IMR-90 (cell line): ENCODE measurements at regions not wholly inside any gene's neighbourhood (a gene's known extent, or its start where the extent isn't known, plus 50 kb on each side); places are given as distances from the start of the nearest gene placed in this dataset.

Experiments used
- ATAC-seq: fragments of 200-7000 bp; cut with Tn5 transposase; 2 replicates; pipeline ENCODE4 v1.9.1; 2020; ENCODE audit warnings: low read depth, mild to moderate bottlenecking, moderate library complexity
- BruUV-seq: library from RNA; stranded (reverse); fragments of 400-500 nt; replicated peaks from 2 replicates; lab custom pipeline; 2021; lab: Mats Ljungman, UMichigan
- CTCF ChIA-PET: fragments of 300-600 bp; formaldehyde crosslinking; extraction: SDS; loops from one replicate; lab custom pipeline; 2021; ENCODE audit warnings: antibody characterized with exemption; lab: Yijun Ruan, JAX
- POLR2A ChIA-PET: fragments of 300-600 bp; sonication (Branson Sonifier 250); formaldehyde crosslinking; loops from one replicate; lab custom pipeline; 2022; ENCODE audit warnings: antibody characterized with exemption; ENCODE audit not compliant: unreplicated experiment; lab: Charles Lee
- DNase-seq: peaks from one replicate; pipeline ENCODE4 v3.0.0; 2013
- H2AFZ ChIP-seq: replicated peaks from 2 replicates; pipeline ENCODE3; 2013; ENCODE audit warnings: low read length, mild to moderate bottlenecking; ENCODE audit not compliant: poor library complexity
- H2AK5ac ChIP-seq: 2 replicates; pipeline ENCODE4 v1.6.1; 2013; ENCODE audit warnings: low read depth, low read length, inconsistent platforms
- H2AK9ac ChIP-seq: replicated peaks from 2 replicates; pipeline ENCODE3; 2013; ENCODE audit warnings: mild to moderate bottlenecking, low read depth, low read length, moderate library complexity; ENCODE audit not compliant: poor library complexity
- H2BK120ac ChIP-seq: 2 replicates; pipeline ENCODE4 v1.6.1; 2013; ENCODE audit warnings: low read depth, low read length, inconsistent platforms
- H2BK15ac ChIP-seq: 3 replicates; pipeline ENCODE4 v1.6.1; 2013; ENCODE audit warnings: low read depth, low read length, inconsistent platforms
- H2BK20ac ChIP-seq: 2 replicates; pipeline ENCODE4 v1.6.1; 2013; ENCODE audit warnings: low read depth, mild to moderate bottlenecking, inconsistent platforms, low read length, moderate library complexity
- H2BK5ac ChIP-seq: 2 replicates; pipeline ENCODE4 v1.6.1; 2013; ENCODE audit warnings: mild to moderate bottlenecking, low read depth, low read length, inconsistent platforms; ENCODE audit not compliant: poor library complexity, severe bottlenecking
- H3K14ac ChIP-seq: replicated peaks from 2 replicates; pipeline ENCODE4 v1.6.1; 2013; ENCODE audit warnings: low read depth, low read length, inconsistent platforms
- H3K18ac ChIP-seq: 2 replicates; pipeline ENCODE4 v1.6.1; 2013; ENCODE audit warnings: low read depth, low read length, control low read depth
- H3K23ac ChIP-seq: 2 replicates; pipeline ENCODE4 v1.6.1; 2013; ENCODE audit warnings: low read depth, low read length, inconsistent platforms
- H3K27ac ChIP-seq: 2 replicates; pipeline ENCODE4 v1.5.1; 2013; ENCODE audit warnings: mild to moderate bottlenecking, control low read depth, low read length; ENCODE audit not compliant: insufficient read depth
- H3K27me3 ChIP-seq: 2 replicates; pipeline ENCODE4 v1.6.1; 2013; ENCODE audit warnings: low read length; ENCODE audit not compliant: control insufficient read depth, insufficient read depth
- H3K36me3 ChIP-seq: 2 replicates; pipeline ENCODE4 v1.6.1; 2013; ENCODE audit warnings: low read length, mixed read lengths; ENCODE audit not compliant: control insufficient read depth, insufficient read depth
- H3K4ac ChIP-seq: 2 replicates; pipeline ENCODE4 v1.6.1; 2013; ENCODE audit warnings: low read depth, low read length, inconsistent platforms
- H3K4me1 ChIP-seq: 2 replicates; pipeline ENCODE4 v1.6.1; 2013; ENCODE audit warnings: low read length, mixed read lengths; ENCODE audit not compliant: control insufficient read depth, insufficient read depth
- H3K4me2 ChIP-seq: 2 replicates; pipeline ENCODE4 v1.6.1; 2013; ENCODE audit warnings: low read depth, mild to moderate bottlenecking, control low read depth, low read length, moderate library complexity
- H3K4me3 ChIP-seq: 2 replicates; pipeline ENCODE4 v1.5.1; 2013; ENCODE audit warnings: low read depth, mild to moderate bottlenecking, control low read depth, low read length, moderate library complexity; ENCODE audit not compliant: insufficient read depth
- H3K56ac ChIP-seq: 2 replicates; pipeline ENCODE4 v1.6.1; 2013; ENCODE audit warnings: low read length, inconsistent platforms; ENCODE audit not compliant: insufficient read depth; ENCODE audit errors: extremely low read depth
- H3K79me1 ChIP-seq, 2 experiments: 2 replicates each; pipeline ENCODE4 v1.6.1; 2013; ENCODE audit warnings: low read length in 2 of 2, inconsistent platforms in 1 of 2, low read depth in 1 of 2
- H3K9ac ChIP-seq: 2 replicates; pipeline ENCODE4 v1.6.1; 2013; ENCODE audit warnings: low read depth, low read length, control low read depth
- H3K9me1 ChIP-seq: 2 replicates; pipeline ENCODE4 v1.6.1; 2013; ENCODE audit warnings: low read length, inconsistent platforms; ENCODE audit not compliant: insufficient read depth
- H3K9me3 ChIP-seq: 2 replicates; pipeline ENCODE4 v1.6.1; 2013; ENCODE audit warnings: low read length; ENCODE audit not compliant: control insufficient read depth, insufficient read depth
- H4K20me1 ChIP-seq: 2 replicates; pipeline ENCODE4 v1.6.1; 2013; ENCODE audit warnings: low read length, inconsistent platforms; ENCODE audit not compliant: insufficient read depth
- H4K5ac ChIP-seq: 2 replicates; pipeline ENCODE4 v1.6.1; 2013; ENCODE audit warnings: mild to moderate bottlenecking, low read depth, low read length, control low read depth
- H4K8ac ChIP-seq, 2 experiments: 2 replicates each; pipeline ENCODE4 v1.6.1; 2013; ENCODE audit warnings: low read depth in 2 of 2, low read length in 2 of 2, control low read depth in 1 of 2, inconsistent platforms in 1 of 2
- H4K91ac ChIP-seq: 2 replicates; pipeline ENCODE4 v1.6.1; 2013; ENCODE audit warnings: low read depth, low read length, inconsistent platforms; ENCODE audit not compliant: insufficient read depth
- BHLHE40 ChIP-seq: fragments of 150-350 bp; IDR thresholded peaks from 2 replicates; pipeline ENCODE4 v1.6.1; 2016; ENCODE audit warnings: mild to moderate bottlenecking, low read depth, low read length
- CEBPB ChIP-seq: IDR thresholded peaks from 2 replicates; pipeline ENCODE4 v1.6.1; 2012; ENCODE audit warnings: low read depth, low read length, improper control_type of control experiment
- CHD1 ChIP-seq: IDR thresholded peaks from 2 replicates; pipeline ENCODE4 v1.6.1; 2012; ENCODE audit warnings: low read depth, low read length, improper control_type of control experiment
- MXI1 ChIP-seq: IDR thresholded peaks from 2 replicates; pipeline ENCODE4 v1.6.1; 2012; ENCODE audit warnings: low read depth, mild to moderate bottlenecking, low read length, moderate library complexity, borderline replicate concordance
- NFE2L2 ChIP-seq: fragments of 150-350 bp; IDR thresholded peaks from 2 replicates; pipeline ENCODE4 v1.6.1; 2016; ENCODE audit warnings: low read depth, mild to moderate bottlenecking, low read length
- RCOR1 ChIP-seq: IDR thresholded peaks from 2 replicates; pipeline ENCODE4 v1.6.1; 2012; ENCODE audit warnings: mild to moderate bottlenecking, low read length, improper control_type of control experiment; ENCODE audit not compliant: insufficient replicate concordance
- RFX5 ChIP-seq: IDR thresholded peaks from 2 replicates; pipeline ENCODE4 v1.8.0; 2012; ENCODE audit warnings: low read depth, mild to moderate bottlenecking, low read length, moderate library complexity
- WGBS, 2 experiments: methylation state at CpG; one replicate each; pipeline versions ENCODE4 v1.1.5 to v1.1.7; 2013; ENCODE audit warnings: missing lambda C conversion rate in 2 of 2; ENCODE audit not compliant: insufficient read length in 1 of 2; ENCODE audit errors: extremely low coverage in 2 of 2; 5-methylcytosine and 5-hydroxymethylcytosine counted together
- dilution Hi-C: fragments of 300-500 bp; cut with HindIII; formaldehyde crosslinking; loops from one replicate; pipeline ENCODE4 v1.14.3; 2018; ENCODE audit warnings: low sequenced_read_pairs; ENCODE audit not compliant: unreplicated experiment
- in situ Hi-C: fragments of 300-500 bp; cut with MboI; formaldehyde crosslinking; loops from 3 replicates; pipeline ENCODE4 v1.14.3; 2019; ENCODE audit warnings: low sequenced_read_pairs, inconsistent platforms, mixed read lengths
- intact Hi-C: fragments of 100-400 bp; cut with micrococcal nuclease; formaldehyde crosslinking; loops from 2 replicates; pipeline ENCODE4 v1.10.0; 2022

DNA sequence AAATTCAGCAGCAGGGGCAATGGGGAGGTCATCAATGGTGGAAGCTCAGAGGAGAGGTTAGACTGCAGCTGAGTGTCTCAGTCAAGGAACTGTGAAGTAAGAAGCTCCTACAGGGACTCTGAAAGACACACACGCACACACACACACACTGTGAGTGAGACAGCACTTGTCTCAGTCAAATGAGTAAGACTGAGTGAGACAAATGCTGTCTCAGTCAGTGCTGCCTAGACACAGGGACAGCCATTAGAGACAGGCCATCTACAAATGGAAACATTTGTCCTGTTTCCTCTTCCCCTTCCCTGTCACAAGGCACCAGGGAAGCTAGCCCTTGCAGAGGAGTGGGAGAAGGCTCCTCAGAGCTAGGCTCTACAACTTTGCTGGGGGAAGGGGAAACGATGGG, 577.4 kb upstream of the GCFC2 start:
- H3K4me3 ChIP-seq: no peak overlapping the region
- no peak overlapping the region for H2BK15ac ChIP-seq
- no peaks in the 10 kb centered on the region for H3K9me3 ChIP-seq
- H3K27me3 ChIP-seq: no peaks in the 10 kb centered on the region
- H3K9me1 ChIP-seq: no peaks in the 10 kb centered on the region
- no peaks in the 10 kb centered on the region for H3K36me3 ChIP-seq
- no peaks in the 10 kb centered on the region for H3K79me1 ChIP-seq
- H4K8ac ChIP-seq: no peak overlapping the region
- ChIA-PET POLR2A (no interaction called here), CTCF (no interaction called here)
- no TSS peak for BruUV-seq
- no peak overlapping the region for H3K23ac ChIP-seq
- intact Hi-C loops: no loop called here
- TF ChIP-seq CHD1 (no peak), RFX5 (no peak), NFE2L2 (no peak), RCOR1 (no peak), CEBPB (no peak), BHLHE40 (no peak), MXI1 (no peak)
- no peak for DNase-seq
- no peak overlapping the region for H2BK20ac ChIP-seq
- no peaks in the 10 kb centered on the region for H3K4me1 ChIP-seq
- no peak overlapping the region for H3K9ac ChIP-seq
- H3K56ac ChIP-seq: no peak overlapping the region
- in situ Hi-C loops: no loop called here
- no peaks in the 10 kb centered on the region for H4K20me1 ChIP-seq
- dilution Hi-C loops: no loop called here
- no peak overlapping the region for H4K5ac ChIP-seq
- no CpG with 5 or more reads among the region's 2 CpGs for WGBS, 2 experiments
- H3K4ac ChIP-seq: no peak overlapping the region
- no peak overlapping the region for H3K18ac ChIP-seq
- H3K14ac ChIP-seq: no peak overlapping the region
- no peak overlapping the region for H2AFZ ChIP-seq
- H2BK120ac ChIP-seq: no peak overlapping the region
- no peak overlapping the region for H2AK5ac ChIP-seq
- no peak overlapping the region for H3K4me2 ChIP-seq
- H2BK5ac ChIP-seq: no peak overlapping the region
- no peak overlapping the region for H2AK9ac ChIP-seq
- no peak for ATAC-seq
- no peak overlapping the region for H3K27ac ChIP-seq
- H4K91ac ChIP-seq: no peak overlapping the region
